WTC11 (cell line): ENCODE measurements at regions not wholly inside any gene's neighbourhood (a gene's known extent, or its start where the extent isn't known, plus 50 kb on each side); places are given as distances from the start of the nearest gene placed in this dataset.

ENCODE experiments used
- ATAC-seq: fragments of 200-7000 bp; cut with Tn5 transposase; 2 replicates; pipeline ENCODE4 v1.10.0; 2021; ENCODE audit warnings: mild to moderate bottlenecking, moderate library complexity
- CTCF ChIA-PET: fragments of 300-600 bp; sonication (Branson Sonifier 250); formaldehyde crosslinking; loops from one replicate; lab custom pipeline; 2021; ENCODE audit warnings: antibody characterized with exemption; lab: Charles Lee
- POLR2A ChIA-PET: fragments of 350-600 bp; sonication (Branson Sonifier 250); formaldehyde crosslinking; loops from one replicate; lab custom pipeline; 2021; ENCODE audit warnings: antibody characterized with exemption; lab: Charles Lee
- DNase-seq: peaks from one replicate; pipeline ENCODE4 v3.0.0; 2021; ENCODE audit warnings: low spot score
- H3K27ac Mint-ChIP-seq: 2 replicates; pipeline ENCODE4 v1.8.0; 2021; ENCODE audit warnings: mixed read lengths
- H3K27me3 Mint-ChIP-seq: 2 replicates; pipeline ENCODE4 v1.8.0; 2021; ENCODE audit warnings: low read depth, mild to moderate bottlenecking, moderate library complexity, mixed read lengths
- H3K36me3 Mint-ChIP-seq: 2 replicates; pipeline ENCODE4 v1.8.0; 2021; ENCODE audit warnings: mixed read lengths
- H3K4me1 Mint-ChIP-seq: 2 replicates; pipeline ENCODE4 v1.8.0; 2022; ENCODE audit warnings: mixed read lengths
- H3K4me3 Mint-ChIP-seq: 2 replicates; pipeline ENCODE4 v1.8.0; 2021; ENCODE audit warnings: mild to moderate bottlenecking, moderate library complexity, mixed read lengths
- H3K9me3 Mint-ChIP-seq: 2 replicates; pipeline ENCODE4 v1.8.0; 2021; ENCODE audit warnings: mixed read lengths
- AR ChIP-seq: fragments of 250-450 bp; sonication (Bioruptor Pico); IDR thresholded peaks from 2 replicates; pipeline ENCODE4 v1.9.0; 2021; ENCODE audit warnings: mild to moderate bottlenecking
- ATF1 ChIP-seq: sonication (generic); formaldehyde crosslinking; IDR thresholded peaks from 2 replicates; pipeline ENCODE4 v1.8.1; 2023; ENCODE audit warnings: mild to moderate bottlenecking, moderate library complexity, missing genetic modification reagents
- CREM ChIP-seq: sonication (generic); formaldehyde crosslinking; IDR thresholded peaks from 2 replicates; pipeline ENCODE4 v1.8.1; 2022; ENCODE audit warnings: mild to moderate bottlenecking, missing genetic modification reagents, moderate library complexity
- GABPB1 ChIP-seq: sonication (generic); formaldehyde crosslinking; IDR thresholded peaks from 2 replicates; pipeline ENCODE4 v1.8.1; 2023; ENCODE audit warnings: mild to moderate bottlenecking, missing genetic modification reagents
- HMGA2 ChIP-seq: fragments of 250-450 bp; sonication (Bioruptor Pico); IDR thresholded peaks from 2 replicates; pipeline ENCODE4 v1.4.0; 2021; ENCODE audit warnings: mild to moderate bottlenecking, moderate library complexity
- MAX ChIP-seq: sonication (generic); formaldehyde crosslinking; IDR thresholded peaks from 2 replicates; pipeline ENCODE4 v1.8.0; 2022; ENCODE audit warnings: mild to moderate bottlenecking, missing genetic modification reagents
- NR3C1 ChIP-seq: sonication (generic); formaldehyde crosslinking; conservative IDR thresholded peaks from 2 replicates; pipeline ENCODE4 v1.8.1; 2023; ENCODE audit warnings: low read depth, mild to moderate bottlenecking, missing genetic modification reagents
- TCF7 ChIP-seq: sonication (generic); formaldehyde crosslinking; IDR thresholded peaks from 2 replicates; pipeline ENCODE4 v1.8.0; 2022; ENCODE audit warnings: mild to moderate bottlenecking, low read depth, missing genetic modification reagents, moderate library complexity
- TEAD1 ChIP-seq: sonication (generic); formaldehyde crosslinking; IDR thresholded peaks from 2 replicates; pipeline ENCODE4 v1.8.0; 2022; ENCODE audit warnings: mild to moderate bottlenecking, missing genetic modification reagents
- USF2 ChIP-seq: sonication (generic); formaldehyde crosslinking; IDR thresholded peaks from 2 replicates; pipeline ENCODE4 v1.8.1; 2023; ENCODE audit warnings: mild to moderate bottlenecking, missing genetic modification reagents, moderate library complexity
- ZBTB21 ChIP-seq: sonication (generic); formaldehyde crosslinking; IDR thresholded peaks from 2 replicates; pipeline ENCODE4 v1.8.1; 2023; ENCODE audit warnings: mild to moderate bottlenecking, missing genetic modification reagents, borderline replicate concordance
- ZNF532 ChIP-seq: fragments of 250-450 bp; sonication (Bioruptor Pico); IDR thresholded peaks from 2 replicates; pipeline ENCODE4 v1.9.0; 2021; ENCODE audit warnings: mild to moderate bottlenecking, borderline replicate concordance
- TF ChIP-seq, protein P1 (sequence below): sonication (generic); formaldehyde crosslinking; IDR thresholded peaks from 2 replicates; pipeline ENCODE4 v1.8.0; 2022; ENCODE audit warnings: missing genetic modification reagents
- TF ChIP-seq, protein P2 (sequence below): fragments of 250-450 bp; sonication (Bioruptor Pico); IDR thresholded peaks from 2 replicates; pipeline ENCODE4 v1.9.0; 2021; ENCODE audit warnings: moderate library complexity, mild to moderate bottlenecking, inconsistent platforms, borderline replicate concordance
- TF ChIP-seq, protein P3 (sequence below): sonication (generic); formaldehyde crosslinking; IDR thresholded peaks from 2 replicates; pipeline ENCODE4 v1.8.1; 2022; ENCODE audit warnings: low read depth, mild to moderate bottlenecking, moderate library complexity, missing genetic modification reagents, borderline replicate concordance
- TF ChIP-seq, protein P4 (sequence below): sonication (generic); formaldehyde crosslinking; IDR thresholded peaks from 2 replicates; pipeline ENCODE4 v1.8.1; 2022; ENCODE audit warnings: mild to moderate bottlenecking, moderate library complexity, missing genetic modification reagents

GRCh38 chr18:77361382-77361781 is 111.7 kb downstream of the GALR1 start:
- DNase-seq (no peak), ATAC-seq (no peak)
- Mint-ChIP-seq H3K4me3 (no peak overlapping the region), H3K9me3 (peaks cover 62% of the 10 kb centered on the region), H3K36me3 (peaks cover 20% of the 10 kb centered on the region), H3K27ac (no peak overlapping the region), H3K4me1 (no peaks in the 10 kb centered on the region), H3K27me3 (peaks cover 4% of the 10 kb centered on the region)
- ChIA-PET CTCF (no interaction called here), POLR2A (no interaction called here)
- TF ChIP-seq NR3C1 (CRISPR knock-in tag) (no peak), ZBTB21 (CRISPR knock-in tag) (no peak), TEAD1 (no peak), MAX (CRISPR knock-in tag) (no peak), CREM (CRISPR knock-in tag) (no peak), USF2 (CRISPR knock-in tag) (no peak), GABPB1 (CRISPR knock-in tag) (no peak), ZNF532 (no peak), TCF7 (CRISPR knock-in tag) (no peak), ATF1 (CRISPR knock-in tag) (no peak), AR (CRISPR knock-in tag) (no peak), HMGA2 (CRISPR knock-in tag) (no peak)
- TF ChIP-seq, protein P1, sequence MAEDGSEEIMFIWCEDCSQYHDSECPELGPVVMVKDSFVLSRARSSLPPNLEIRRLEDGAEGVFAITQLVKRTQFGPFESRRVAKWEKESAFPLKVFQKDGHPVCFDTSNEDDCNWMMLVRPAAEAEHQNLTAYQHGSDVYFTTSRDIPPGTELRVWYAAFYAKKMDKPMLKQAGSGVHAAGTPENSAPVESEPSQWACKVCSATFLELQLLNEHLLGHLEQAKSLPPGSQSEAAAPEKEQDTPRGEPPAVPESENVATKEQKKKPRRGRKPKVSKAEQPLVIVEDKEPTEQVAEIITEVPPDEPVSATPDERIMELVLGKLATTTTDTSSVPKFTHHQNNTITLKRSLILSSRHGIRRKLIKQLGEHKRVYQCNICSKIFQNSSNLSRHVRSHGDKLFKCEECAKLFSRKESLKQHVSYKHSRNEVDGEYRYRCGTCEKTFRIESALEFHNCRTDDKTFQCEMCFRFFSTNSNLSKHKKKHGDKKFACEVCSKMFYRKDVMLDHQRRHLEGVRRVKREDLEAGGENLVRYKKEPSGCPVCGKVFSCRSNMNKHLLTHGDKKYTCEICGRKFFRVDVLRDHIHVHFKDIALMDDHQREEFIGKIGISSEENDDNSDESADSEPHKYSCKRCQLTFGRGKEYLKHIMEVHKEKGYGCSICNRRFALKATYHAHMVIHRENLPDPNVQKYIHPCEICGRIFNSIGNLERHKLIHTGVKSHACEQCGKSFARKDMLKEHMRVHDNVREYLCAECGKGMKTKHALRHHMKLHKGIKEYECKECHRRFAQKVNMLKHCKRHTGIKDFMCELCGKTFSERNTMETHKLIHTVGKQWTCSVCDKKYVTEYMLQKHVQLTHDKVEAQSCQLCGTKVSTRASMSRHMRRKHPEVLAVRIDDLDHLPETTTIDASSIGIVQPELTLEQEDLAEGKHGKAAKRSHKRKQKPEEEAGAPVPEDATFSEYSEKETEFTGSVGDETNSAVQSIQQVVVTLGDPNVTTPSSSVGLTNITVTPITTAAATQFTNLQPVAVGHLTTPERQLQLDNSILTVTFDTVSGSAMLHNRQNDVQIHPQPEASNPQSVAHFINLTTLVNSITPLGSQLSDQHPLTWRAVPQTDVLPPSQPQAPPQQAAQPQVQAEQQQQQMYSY (CRISPR knock-in tag), result no peak
- TF ChIP-seq, protein P2, sequence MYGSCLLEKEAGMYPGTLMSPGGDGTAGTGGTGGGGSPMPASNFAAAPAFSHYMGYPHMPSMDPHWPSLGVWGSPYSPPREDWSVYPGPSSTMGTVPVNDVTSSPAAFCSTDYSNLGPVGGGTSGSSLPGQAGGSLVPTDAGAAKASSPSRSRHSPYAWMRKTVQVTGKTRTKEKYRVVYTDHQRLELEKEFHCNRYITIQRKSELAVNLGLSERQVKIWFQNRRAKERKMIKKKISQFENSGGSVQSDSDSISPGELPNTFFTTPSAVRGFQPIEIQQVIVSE (CRISPR knock-in tag), result no peak
- TF ChIP-seq, protein P3, sequence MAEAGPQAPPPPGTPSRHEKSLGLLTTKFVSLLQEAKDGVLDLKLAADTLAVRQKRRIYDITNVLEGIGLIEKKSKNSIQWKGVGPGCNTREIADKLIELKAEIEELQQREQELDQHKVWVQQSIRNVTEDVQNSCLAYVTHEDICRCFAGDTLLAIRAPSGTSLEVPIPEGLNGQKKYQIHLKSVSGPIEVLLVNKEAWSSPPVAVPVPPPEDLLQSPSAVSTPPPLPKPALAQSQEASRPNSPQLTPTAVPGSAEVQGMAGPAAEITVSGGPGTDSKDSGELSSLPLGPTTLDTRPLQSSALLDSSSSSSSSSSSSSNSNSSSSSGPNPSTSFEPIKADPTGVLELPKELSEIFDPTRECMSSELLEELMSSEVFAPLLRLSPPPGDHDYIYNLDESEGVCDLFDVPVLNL (CRISPR knock-in tag), result no peak
- TF ChIP-seq, protein P4, sequence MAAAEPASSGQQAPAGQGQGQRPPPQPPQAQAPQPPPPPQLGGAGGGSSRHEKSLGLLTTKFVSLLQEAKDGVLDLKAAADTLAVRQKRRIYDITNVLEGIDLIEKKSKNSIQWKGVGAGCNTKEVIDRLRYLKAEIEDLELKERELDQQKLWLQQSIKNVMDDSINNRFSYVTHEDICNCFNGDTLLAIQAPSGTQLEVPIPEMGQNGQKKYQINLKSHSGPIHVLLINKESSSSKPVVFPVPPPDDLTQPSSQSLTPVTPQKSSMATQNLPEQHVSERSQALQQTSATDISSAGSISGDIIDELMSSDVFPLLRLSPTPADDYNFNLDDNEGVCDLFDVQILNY, result no peak
